Breast epithelium (tissue), 3 donors: ENCODE measurements at regions not wholly inside any gene's neighbourhood (a gene's known extent, or its start where the extent isn't known, plus 50 kb on each side); places are given as distances from the start of the nearest gene placed in this dataset.
"Not testable (repeated sequence)": the region's sequence is repeated elsewhere in the genome, so short reads cannot be mapped to it uniquely, and the experiment has no call there.

Source experiments
- CTCF ChIP-seq, 3 donors: fragments of 450-650 bp; IDR thresholded peaks; one replicate each; pipeline ENCODE4 v1.5.1; 2016 to 2017; ENCODE audit warnings: antibody characterized with exemption in 3 of 3, mild to moderate bottlenecking in 3 of 3, moderate library complexity in 3 of 3
- POLR2A ChIP-seq: fragments of 450-650 bp; IDR thresholded peaks from one replicate; pipeline ENCODE4 v1.6.1; 2016; ENCODE audit warnings: antibody characterized with exemption, mild to moderate bottlenecking, moderate library complexity

- not testable (repeated sequence) for TF ChIP-seq POLR2A; CTCF (IDR thresholded peaks at IDR 0.05)
These were observed 98.2 kb upstream of the NOX4 start for GRCh38 chr11:89589413-89589812.
